Motor neuron (in vitro differentiated cells): ENCODE measurements at regions not wholly inside any gene's neighbourhood (a gene's known extent, or its start where the extent isn't known, plus 50 kb on each side); places are given as distances from the start of the nearest gene placed in this dataset.
"Not testable (repeated sequence)": the region's sequence is repeated elsewhere in the genome, so short reads cannot be mapped to it uniquely, and the experiment has no call there.

Source experiments
- ATAC-seq, 8 experiments: fragments of 200-7000 bp; cut with Tn5 transposase; replicated peaks in 6 of 8; 2 replicates each; pipeline ENCODE4 v1.8.0; 2021; ENCODE audit warnings: mild to moderate bottlenecking in 8 of 8, moderate library complexity in 8 of 8
- H3K27ac ChIP-seq, 2 donors: fragments of 250-450 bp; sonication (Bioruptor Pico); 2 replicates each; pipeline ENCODE4 v1.9.0; 2021; ENCODE audit warnings: antibody characterized with exemption in 2 of 2, mild to moderate bottlenecking in 2 of 2, moderate library complexity in 1 of 2
- H3K4me1 ChIP-seq, 2 donors: fragments of 250-450 bp; sonication (Bioruptor Pico); replicated peaks in 1 of 2; 2 replicates each; pipeline ENCODE4 v1.6.1; 2021; ENCODE audit warnings: antibody characterized with exemption in 2 of 2, mild to moderate bottlenecking in 2 of 2, moderate library complexity in 1 of 2
- H3K4me3 ChIP-seq, 5 donors: fragments of 250-450 bp; sonication (Bioruptor Pico); 2 replicates each; pipeline ENCODE4 v1.9.0; 2021; ENCODE audit warnings: antibody characterized with exemption in 5 of 5, mild to moderate bottlenecking in 5 of 5, moderate library complexity in 4 of 5
- WGBS, 10 experiments: fragments of 450-650 bp; shearing (Covaris generic); methylation state at CpG; one replicate each; pipeline ENCODE4 v1.0.0; 2022; 5-methylcytosine and 5-hydroxymethylcytosine counted together
- in situ Hi-C, 9 experiments: fragments of 400-800 bp; cut with MboI; loops; one replicate each; pipeline ENCODE4 v1.15.0; 2021; ENCODE audit warnings: low sequenced_read_pairs in 9 of 9, low pct_unique_long_range_greater_than_20kb in 2 of 9; ENCODE audit not compliant: unreplicated experiment in 9 of 9

GRCh38 chr1:115166531-115167091, 77.3 kb upstream of the TSPAN2 start:
- no peaks in the 10 kb centered on the region for H3K4me1 ChIP-seq
- ATAC-seq, result no peak
- H3K27ac ChIP-seq, result no peak overlapping the region
- in situ Hi-C loops, result no loop called here
- H3K4me3 ChIP-seq, result no peak overlapping the region

GRCh38 chr1:115165776-115166175, 76.5 kb upstream of the TSPAN2 start:
- no peak for ATAC-seq
- Histone ChIP-seq H3K4me3 (no peak overlapping the region), H3K4me1 (no peaks in the 10 kb centered on the region), H3K27ac (no peak overlapping the region)
- in situ Hi-C loops, result no loop called here

- no peak for ATAC-seq
- Histone ChIP-seq H3K4me3 (no peak overlapping the region), H3K4me1 (no peaks in the 10 kb centered on the region), H3K27ac (no peak overlapping the region)
- 58 to 97% (median 80%) methylated on average over 3 to 6 of the region's 6 CpGs for WGBS, 10 experiments
- in situ Hi-C loops, result no loop called here
Observed at GRCh38 chr1:115164940-115165705, 75.8 kb upstream of the TSPAN2 start.

GRCh38 chr1:115164484-115164883, 75.2 kb upstream of the TSPAN2 start:
- in situ Hi-C loops, result no loop called here
- no peak for ATAC-seq
- no peak overlapping the region for H3K4me3 ChIP-seq
- no peak overlapping the region for H3K27ac ChIP-seq
- no peaks in the 10 kb centered on the region for H3K4me1 ChIP-seq
- 33 to 100% (median 76%) methylated on average over 1 of the region's 1 CpG; no CpG with 5 or more reads in 2 of the 10 experiments for WGBS, 10 experiments

GRCh38 chr1:115160728-115161127, 71.4 kb upstream of the TSPAN2 start:
- in situ Hi-C loops, result no loop called here
- H3K27ac ChIP-seq, result no peak overlapping the region
- H3K4me1 ChIP-seq, result no peaks in the 10 kb centered on the region
- H3K4me3 ChIP-seq, result no peak overlapping the region
- no peak for ATAC-seq

GRCh38 chr1:115159958-115160357, 70.7 kb upstream of the TSPAN2 start:
- no peak overlapping the region for H3K27ac ChIP-seq
- ATAC-seq, result no peak

GRCh38 chr1:115158181-115158580, 68.9 kb upstream of the TSPAN2 start:
- no peaks in the 10 kb centered on the region for H3K4me1 ChIP-seq
- ATAC-seq, result no peak
- in situ Hi-C loops, result no loop called here
- H3K4me3 ChIP-seq, result no peak overlapping the region
- H3K27ac ChIP-seq, result no peak overlapping the region
- 0 to 78% (median 41%) methylated on average over 1 to 2 of the region's 2 CpGs; no CpG with 5 or more reads in 4 of the 10 experiments for WGBS, 10 experiments

More at GRCh38 chr1:115159958-115160357, 70.7 kb upstream of the TSPAN2 start:
- Histone ChIP-seq H3K4me3 (no peak overlapping the region), H3K4me1 (no peaks in the 10 kb centered on the region)
- in situ Hi-C loops, result no loop called here

- 77 to 93% (median 87%) methylated on average over 2 to 4 of the region's 4 CpGs; no CpG with 5 or more reads in 3 of the 10 experiments for WGBS, 10 experiments
- no peaks in the 10 kb centered on the region for H3K4me1 ChIP-seq
- no peak overlapping the region for H3K27ac ChIP-seq
- no peak overlapping the region for H3K4me3 ChIP-seq
- ATAC-seq, result no peak
- in situ Hi-C loops, result no loop called here
Observed at GRCh38 chr1:115156826-115157468, 67.6 kb upstream of the TSPAN2 start.

GRCh38 chr1:115153966-115154557, 64.8 kb upstream of the TSPAN2 start:
- H3K4me3 ChIP-seq, result no peak overlapping the region
- in situ Hi-C loops, result no loop called here
- no peaks in the 10 kb centered on the region for H3K4me1 ChIP-seq
- WGBS, 10 experiments, result 81 to 100% (median 96%) methylated on average over 1 to 5 of the region's 5 CpGs
- no peak overlapping the region for H3K27ac ChIP-seq
- no peak for ATAC-seq

GRCh38 chr1:115147928-115148327, 58.6 kb upstream of the TSPAN2 start:
- WGBS, 10 experiments, result 9 to 90% (median 16%) methylated on average over 2 to 7 of the region's 22 CpGs; no CpG with 5 or more reads in 6 of the 10 experiments
- peak overlapping the region in 4 of 5 donors; percentile 11 to 28 (median 22) for H3K4me3 ChIP-seq
- H3K27ac ChIP-seq, result peak overlapping the region in 1 of 2 donors; percentile 40
- in situ Hi-C loops, result loop anchor here in 8 of 9 experiments (10.0 to 25.0 kb wide), 7 partner anchors 189 to 614 kb away; partner anchors contain the start of genes CASQ2 (in 1 of the 8) and NGF (in 1 of the 8)
- H3K4me1 ChIP-seq, ATAC-seq: not testable (repeated sequence)

GRCh38 chr1:115145226-115145625, 55.9 kb upstream of the TSPAN2 start:
- Histone ChIP-seq H3K4me1 (peaks cover 0 to 3% of the 10 kb centered on the region in 2 donors), H3K4me3 (no peak overlapping the region), H3K27ac (no peak overlapping the region)
- in situ Hi-C loops, result loop anchor here in 8 of 9 experiments (10.0 to 25.0 kb wide), 7 partner anchors 192 to 617 kb away; partner anchors contain the start of genes CASQ2 (in 1 of the 8) and NGF (in 1 of the 8)
- WGBS, 10 experiments, result 43 to 100% (median 88%) methylated on average over 1 of the region's 1 CpG; no CpG with 5 or more reads in 1 of the 10 experiments
- no peak for ATAC-seq

GRCh38 chr1:115144176-115144575, 54.9 kb upstream of the TSPAN2 start:
- Histone ChIP-seq H3K27ac (no peak overlapping the region), H3K4me3 (no peak overlapping the region), H3K4me1 (peaks cover 0 to 3% of the 10 kb centered on the region in 2 donors)
- ATAC-seq, result no peak
- in situ Hi-C loops, result loop anchor here in 8 of 9 experiments (10.0 to 25.0 kb wide), 7 partner anchors 193 to 618 kb away; partner anchors contain the start of genes CASQ2 (in 1 of the 8) and NGF (in 1 of the 8)
- 80 to 100% (median 100%) methylated on average over 1 to 2 of the region's 2 CpGs; no CpG with 5 or more reads in 4 of the 10 experiments for WGBS, 10 experiments

GRCh38 chr1:115142616-115143015, 53.3 kb upstream of the TSPAN2 start:
- Histone ChIP-seq H3K4me3 (no peak overlapping the region), H3K4me1 (peaks cover 0 to 1% of the 10 kb centered on the region in 2 donors), H3K27ac (no peak overlapping the region)
- in situ Hi-C loops, result loop anchor here in 8 of 9 experiments (10.0 to 25.0 kb wide), 7 partner anchors 195 to 620 kb away; partner anchors contain the start of genes CASQ2 (in 1 of the 8) and NGF (in 1 of the 8)
- ATAC-seq, result no peak
- 82 to 100% (median 100%) methylated on average over 2 to 3 of the region's 3 CpGs; no CpG with 5 or more reads in 4 of the 10 experiments for WGBS, 10 experiments
